BJ (cell line): ENCODE measurements at regions not wholly inside any gene's neighbourhood (a gene's known extent, or its start where the extent isn't known, plus 50 kb on each side); places are given as distances from the start of the nearest gene placed in this dataset.

Source experiments
- CTCF ChIA-PET: fragments of 350-600 bp; formaldehyde crosslinking; extraction: SDS; loops from one replicate; lab custom pipeline; 2021; ENCODE audit warnings: antibody characterized with exemption, inconsistent platforms; lab: Yijun Ruan, JAX
- POLR2A ChIA-PET: fragments of 300-600 bp; sonication (Branson Sonifier 250); formaldehyde crosslinking; extraction: SDS; loops from one replicate; lab custom pipeline; 2021; ENCODE audit warnings: antibody characterized with exemption; lab: Charles Lee
- DNase-seq: peaks from one replicate; pipeline ENCODE4 v3.0.0-alpha.2; 2011; ENCODE audit warnings: low read depth
- H3K27me3 ChIP-seq: 2 replicates; pipeline ENCODE4 v1.6.0; 2011; ENCODE audit warnings: low read length; ENCODE audit not compliant: control insufficient read depth, insufficient read depth
- H3K36me3 ChIP-seq: 2 replicates; pipeline ENCODE4 v1.5.1; 2011; ENCODE audit warnings: low read length; ENCODE audit not compliant: control insufficient read depth, insufficient read depth
- H3K4me3 ChIP-seq: 2 replicates; pipeline ENCODE4 v1.5.1; 2011; ENCODE audit warnings: low read depth, mild to moderate bottlenecking, control low read depth, low read length
- TF ChIP-seq, protein P1 (sequence below): IDR thresholded peaks from 2 replicates; pipeline ENCODE4 v1.5.1; 2011; ENCODE audit warnings: low read depth, mild to moderate bottlenecking, control low read depth, inconsistent platforms, low read length, moderate library complexity; ENCODE audit not compliant: insufficient read depth

DNA sequence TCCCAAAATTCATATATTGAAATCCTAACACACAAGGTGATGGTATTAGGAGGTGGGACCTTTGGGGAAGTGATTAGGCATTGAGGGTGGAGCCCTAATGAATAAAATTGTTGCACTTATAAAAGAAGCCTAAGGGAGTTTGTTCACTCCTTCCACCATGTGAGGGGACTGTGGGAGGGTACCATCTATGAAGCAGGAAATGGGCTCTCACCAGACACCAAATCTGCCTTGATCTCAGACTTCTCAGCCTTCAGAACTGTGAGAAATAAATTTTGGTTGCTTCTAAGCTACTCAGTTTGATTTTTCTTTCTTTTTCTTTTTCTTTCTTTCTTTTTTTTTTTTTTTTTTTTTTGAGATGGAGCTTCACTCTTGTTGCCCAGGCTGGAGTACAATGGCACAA is 116.2 kb upstream of the GPC3 start:
- H3K27me3 ChIP-seq = no peaks in the 10 kb centered on the region
- ChIA-PET POLR2A (no interaction called here), CTCF (no interaction called here)
- no peaks in the 10 kb centered on the region for H3K36me3 ChIP-seq
- H3K4me3 ChIP-seq = no peak overlapping the region
- no peak for DNase-seq
- TF ChIP-seq, protein P1, sequence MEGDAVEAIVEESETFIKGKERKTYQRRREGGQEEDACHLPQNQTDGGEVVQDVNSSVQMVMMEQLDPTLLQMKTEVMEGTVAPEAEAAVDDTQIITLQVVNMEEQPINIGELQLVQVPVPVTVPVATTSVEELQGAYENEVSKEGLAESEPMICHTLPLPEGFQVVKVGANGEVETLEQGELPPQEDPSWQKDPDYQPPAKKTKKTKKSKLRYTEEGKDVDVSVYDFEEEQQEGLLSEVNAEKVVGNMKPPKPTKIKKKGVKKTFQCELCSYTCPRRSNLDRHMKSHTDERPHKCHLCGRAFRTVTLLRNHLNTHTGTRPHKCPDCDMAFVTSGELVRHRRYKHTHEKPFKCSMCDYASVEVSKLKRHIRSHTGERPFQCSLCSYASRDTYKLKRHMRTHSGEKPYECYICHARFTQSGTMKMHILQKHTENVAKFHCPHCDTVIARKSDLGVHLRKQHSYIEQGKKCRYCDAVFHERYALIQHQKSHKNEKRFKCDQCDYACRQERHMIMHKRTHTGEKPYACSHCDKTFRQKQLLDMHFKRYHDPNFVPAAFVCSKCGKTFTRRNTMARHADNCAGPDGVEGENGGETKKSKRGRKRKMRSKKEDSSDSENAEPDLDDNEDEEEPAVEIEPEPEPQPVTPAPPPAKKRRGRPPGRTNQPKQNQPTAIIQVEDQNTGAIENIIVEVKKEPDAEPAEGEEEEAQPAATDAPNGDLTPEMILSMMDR = no peak

- no peak for DNase-seq
- POLR2A ChIA-PET = no interaction called here
- Histone ChIP-seq H3K36me3 (no peaks in the 10 kb centered on the region), H3K4me3 (no peak overlapping the region), H3K27me3 (no peaks in the 10 kb centered on the region)
- TF ChIP-seq, protein P1 = no peak
- CTCF ChIA-PET = no interaction called here
Measured at GRCh38 chrX:134115270-134115669, 121.7 kb upstream of the CCDC160 start.

GRCh38 chrX:134137341-134137740 is 99.6 kb upstream of the CCDC160 start:
- TF ChIP-seq, protein P1 = no peak
- Histone ChIP-seq H3K27me3 (no peaks in the 10 kb centered on the region), H3K36me3 (no peaks in the 10 kb centered on the region), H3K4me3 (no peak overlapping the region)
- ChIA-PET POLR2A (no interaction called here), CTCF (no interaction called here)
- no peak for DNase-seq

DNA sequence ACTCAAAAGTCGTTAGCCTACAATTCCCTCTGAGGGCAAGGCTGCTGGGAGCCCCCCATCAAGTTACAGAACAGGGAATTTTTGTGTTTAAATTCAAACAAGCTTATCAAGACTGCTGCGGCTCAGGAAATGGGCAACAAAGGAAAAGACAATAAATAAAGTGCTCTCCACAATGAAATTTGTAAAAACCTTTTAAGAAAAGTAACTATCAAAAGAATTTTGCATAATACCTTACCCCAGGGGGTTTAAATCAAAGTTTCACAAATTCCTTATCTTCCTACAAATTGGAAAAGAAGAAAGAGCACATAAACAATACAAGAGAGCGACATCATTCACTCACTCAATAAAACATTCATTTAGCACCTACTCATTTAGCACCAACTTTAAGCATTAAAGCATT is 97.9 kb upstream of the CCDC160 start:
- ChIA-PET CTCF (no interaction called here), POLR2A (no interaction called here)
- no peaks in the 10 kb centered on the region for H3K36me3 ChIP-seq
- no peak for DNase-seq
- TF ChIP-seq, protein P1 = no peak
- no peaks in the 10 kb centered on the region for H3K27me3 ChIP-seq
- no peak overlapping the region for H3K4me3 ChIP-seq

- POLR2A ChIA-PET = no interaction called here
Measured at GRCh38 chrX:134144231-134144630, 92.8 kb upstream of the CCDC160 start.

More at GRCh38 chrX:134144231-134144630, 92.8 kb upstream of the CCDC160 start:
- TF ChIP-seq, protein P1 = peak; percentile 30; the same call in 1 of the 2 replicates
- no peak for DNase-seq
- CTCF ChIA-PET = interaction anchor here (0.9 to 1.0 kb wide), 2 partner anchors 24 to 352 kb away, joined by 3 read pairs; no protein-coding TSS in a partner anchor
- Histone ChIP-seq H3K27me3 (no peaks in the 10 kb centered on the region), H3K4me3 (no peak overlapping the region), H3K36me3 (no peaks in the 10 kb centered on the region)
